Heart right ventricle (tissue), 16 donors: ENCODE measurements at regions not wholly inside any gene's neighbourhood (a gene's known extent, or its start where the extent isn't known, plus 50 kb on each side); places are given as distances from the start of the nearest gene placed in this dataset.

ENCODE experiments used
- ATAC-seq, 8 donors: fragments of 200-7000 bp; cut with Tn5 transposase; one replicate each; pipeline ENCODE4 v1.9.1; 2020; ENCODE audit warnings: mild to moderate bottlenecking in 8 of 8, moderate library complexity in 8 of 8, moderate number of reproducible peaks in 1 of 8
- DNase-seq, 2 donors: peaks; one replicate each; pipeline ENCODE4 v3.0.0-alpha.2; 2020
- H3K27ac ChIP-seq, 10 donors: fragments of 200-600 bp; sonication (generic) in 2 of 10; one replicate each; pipeline versions ENCODE4 v1.5.0 to v1.8.0; 2020 to 2022; ENCODE audit warnings: mild to moderate bottlenecking in 3 of 10
- H3K27me3 ChIP-seq, 7 donors: fragments of 200-600 bp; one replicate each; pipeline ENCODE4 v1.8.0; 2021 to 2022; ENCODE audit warnings: mild to moderate bottlenecking in 2 of 7
- H3K36me3 ChIP-seq, 9 donors: fragments of 200-600 bp; sonication (generic) in 1 of 9; one replicate each; pipeline versions ENCODE4 v1.5.0 to v1.8.0; 2020 to 2022; ENCODE audit warnings: mild to moderate bottlenecking in 2 of 9
- H3K4me1 ChIP-seq, 9 donors: fragments of 200-600 bp; sonication (generic) in 1 of 9; one replicate each; pipeline versions ENCODE4 v1.5.0 to v1.8.0; 2020 to 2022; ENCODE audit warnings: mild to moderate bottlenecking in 4 of 9
- H3K4me3 ChIP-seq, 10 donors: fragments of 200-600 bp; sonication (generic) in 2 of 10; one replicate each; pipeline versions ENCODE4 v1.5.0 to v1.8.0; 2020 to 2022; ENCODE audit warnings: mild to moderate bottlenecking in 7 of 10, moderate library complexity in 2 of 10
- H3K9me3 ChIP-seq, 11 donors: fragments of 200-600 bp in 10 of 11; sonication (generic) in 2 of 11; one replicate each; pipeline versions ENCODE4 v1.5.0 to v1.8.0; 2013 to 2022; ENCODE audit warnings: mild to moderate bottlenecking in 2 of 11, control low read depth in 1 of 11, moderate library complexity in 1 of 11
- WGBS, 2 donors: extraction: QIAGEN DNeasy Blood & Tissue Kit; methylation state at CpG; one replicate each; pipeline ENCODE4 v1.1.7; 2013; ENCODE audit warnings: inconsistent platforms in 1 of 2; 5-methylcytosine and 5-hydroxymethylcytosine counted together
- intact Hi-C, 10 donors: fragments of 100-400 bp; cut with DNase I; formaldehyde crosslinking; loops; one replicate each; pipeline versions ENCODE4 v1.11.1 to v1.14.2; 2022
- TF ChIP-seq, protein P1 (sequence below), 9 donors: fragments of 200-600 bp; sonication (generic) in 2 of 9; IDR thresholded peaks; one replicate each; pipeline versions ENCODE4 v1.5.0 to v1.8.0; 2021 to 2022; ENCODE audit warnings: antibody characterized with exemption in 9 of 9, mild to moderate bottlenecking in 5 of 9, moderate library complexity in 1 of 9
- donor health status: Arrhythmogenic right ventricular cardiomyopathy.
- donor health status: ischemic (EF 13 %, LVEDD 7.1; RV severe dilation, severe dysfunction).
- donor health status: healthy with polysubstance abuse.
- donor health status: DM: no; HTN: yes; CAD: no.
- donor health status: DM: no; HTN: no; CAD: no.
- donor health status: ischemic (EF 25% LVEDD 6.9; RV normal size, moderate dysfunction).
- donor health status: ischemic (EF 25% LVEDD 5.7; RV mildly dilated, moderate dysfunction).
- donor health status: healthy.
- donor health status: DM: yes; HTN: yes; CAD: no.
- donor health status: Ischemic cardiomyopathy.
- donor health status: ischemic (EF 35%, LVEDD 5.7; RV mildly dilated, moderate dysfunction).
- donor health status: nonischemic (EF 11% LVEDD 7.7; RV severe dilation, severe dysfunction).
- donor health status: DM: yes; HTN: yes; CAD: no.
- donor health status: PGD.
- donor health status: ischemic (EF 29% LVEDD 5.4; RV normal size, mild dysfunction).
- donor health status: nonischemic (EF 23%, LVEDD 6.1; RV moderate dilation, normal function).

DNA sequence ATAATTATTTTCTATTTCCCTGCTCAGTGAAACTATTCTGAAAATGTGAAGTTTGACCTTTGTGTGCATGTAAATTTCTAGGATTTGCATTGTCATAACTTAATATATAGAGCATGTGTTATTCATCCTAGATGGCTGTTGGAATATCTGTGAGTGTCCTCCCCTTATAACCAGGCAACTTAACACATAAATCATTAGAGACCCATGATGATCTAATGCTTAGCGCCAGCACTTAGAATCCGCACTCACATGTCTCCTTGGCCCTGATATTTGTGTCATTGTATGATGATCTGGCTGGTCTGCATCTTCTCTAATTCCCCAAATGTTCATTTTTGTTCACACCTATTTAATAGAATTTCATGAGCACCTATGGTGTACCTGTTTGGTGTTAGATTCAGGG is 1354.5 kb downstream of the XPNPEP1 start:
- intact Hi-C loops: no loop called here
- no peak for ATAC-seq
- H3K27ac ChIP-seq: no peak overlapping the region
- TF ChIP-seq, protein P1, sequence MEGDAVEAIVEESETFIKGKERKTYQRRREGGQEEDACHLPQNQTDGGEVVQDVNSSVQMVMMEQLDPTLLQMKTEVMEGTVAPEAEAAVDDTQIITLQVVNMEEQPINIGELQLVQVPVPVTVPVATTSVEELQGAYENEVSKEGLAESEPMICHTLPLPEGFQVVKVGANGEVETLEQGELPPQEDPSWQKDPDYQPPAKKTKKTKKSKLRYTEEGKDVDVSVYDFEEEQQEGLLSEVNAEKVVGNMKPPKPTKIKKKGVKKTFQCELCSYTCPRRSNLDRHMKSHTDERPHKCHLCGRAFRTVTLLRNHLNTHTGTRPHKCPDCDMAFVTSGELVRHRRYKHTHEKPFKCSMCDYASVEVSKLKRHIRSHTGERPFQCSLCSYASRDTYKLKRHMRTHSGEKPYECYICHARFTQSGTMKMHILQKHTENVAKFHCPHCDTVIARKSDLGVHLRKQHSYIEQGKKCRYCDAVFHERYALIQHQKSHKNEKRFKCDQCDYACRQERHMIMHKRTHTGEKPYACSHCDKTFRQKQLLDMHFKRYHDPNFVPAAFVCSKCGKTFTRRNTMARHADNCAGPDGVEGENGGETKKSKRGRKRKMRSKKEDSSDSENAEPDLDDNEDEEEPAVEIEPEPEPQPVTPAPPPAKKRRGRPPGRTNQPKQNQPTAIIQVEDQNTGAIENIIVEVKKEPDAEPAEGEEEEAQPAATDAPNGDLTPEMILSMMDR (IDR thresholded peaks at IDR 0.05): no peak
- DNase-seq: no peak
- no peaks in the 10 kb centered on the region for H3K4me1 ChIP-seq
- H3K9me3 ChIP-seq: no peaks in the 10 kb centered on the region
- H3K27me3 ChIP-seq: no peaks in the 10 kb centered on the region
- H3K4me3 ChIP-seq: no peak overlapping the region
- H3K36me3 ChIP-seq: no peaks in the 10 kb centered on the region
- 90 to 98% methylated on average over 2 of the region's 2 CpGs for WGBS, 2 donors

DNA sequence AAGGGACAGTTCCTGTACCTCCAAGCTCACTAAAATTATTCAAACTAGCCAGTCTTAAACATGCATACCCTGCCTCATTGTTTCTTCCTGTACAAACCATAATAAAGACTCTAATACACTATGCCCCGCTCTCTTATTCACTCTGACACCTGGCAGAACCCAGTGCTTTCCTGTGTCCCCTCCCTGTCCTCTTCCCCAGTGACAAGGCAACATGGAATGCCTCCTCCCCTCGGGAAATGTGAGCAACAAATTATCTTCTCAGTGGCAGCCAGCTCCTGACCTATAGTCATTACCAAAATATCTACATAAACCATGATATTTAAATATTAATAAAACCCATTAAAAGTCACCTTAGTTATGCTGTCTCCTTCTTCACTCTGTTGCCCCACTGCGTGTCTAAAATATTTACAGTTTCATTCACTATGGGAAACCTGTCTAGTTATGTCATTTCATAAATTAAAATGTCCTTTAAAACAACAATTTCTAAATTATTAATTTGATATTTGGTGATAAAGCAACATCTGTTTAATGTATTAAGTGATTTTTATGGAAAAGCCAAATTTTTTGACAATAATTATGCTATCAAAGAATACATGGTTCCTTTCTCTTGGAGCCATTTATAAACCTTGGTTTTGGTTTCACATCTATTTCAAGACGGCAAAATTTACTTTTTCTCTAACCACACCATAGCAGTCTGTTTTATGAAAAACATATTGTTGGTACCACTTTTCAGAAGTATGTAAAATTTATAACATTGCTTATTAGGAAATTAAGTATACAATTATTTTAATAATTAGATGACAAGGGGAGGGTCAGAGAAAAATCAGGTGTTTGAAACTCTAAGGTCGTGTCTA is 1355.2 kb downstream of the XPNPEP1 start:
- Histone ChIP-seq H3K27me3 (no peaks in the 10 kb centered on the region), H3K27ac (no peak overlapping the region), H3K4me1 (no peaks in the 10 kb centered on the region), H3K9me3 (no peaks in the 10 kb centered on the region), H3K4me3 (no peak overlapping the region), H3K36me3 (no peaks in the 10 kb centered on the region)
- TF ChIP-seq, protein P1 (IDR thresholded peaks at IDR 0.05): no peak
- intact Hi-C loops: no loop called here
- WGBS, 2 donors: 61 to 68% methylated on average over 5 of the region's 5 CpGs
- no peak for ATAC-seq
- DNase-seq: no peak

DNA sequence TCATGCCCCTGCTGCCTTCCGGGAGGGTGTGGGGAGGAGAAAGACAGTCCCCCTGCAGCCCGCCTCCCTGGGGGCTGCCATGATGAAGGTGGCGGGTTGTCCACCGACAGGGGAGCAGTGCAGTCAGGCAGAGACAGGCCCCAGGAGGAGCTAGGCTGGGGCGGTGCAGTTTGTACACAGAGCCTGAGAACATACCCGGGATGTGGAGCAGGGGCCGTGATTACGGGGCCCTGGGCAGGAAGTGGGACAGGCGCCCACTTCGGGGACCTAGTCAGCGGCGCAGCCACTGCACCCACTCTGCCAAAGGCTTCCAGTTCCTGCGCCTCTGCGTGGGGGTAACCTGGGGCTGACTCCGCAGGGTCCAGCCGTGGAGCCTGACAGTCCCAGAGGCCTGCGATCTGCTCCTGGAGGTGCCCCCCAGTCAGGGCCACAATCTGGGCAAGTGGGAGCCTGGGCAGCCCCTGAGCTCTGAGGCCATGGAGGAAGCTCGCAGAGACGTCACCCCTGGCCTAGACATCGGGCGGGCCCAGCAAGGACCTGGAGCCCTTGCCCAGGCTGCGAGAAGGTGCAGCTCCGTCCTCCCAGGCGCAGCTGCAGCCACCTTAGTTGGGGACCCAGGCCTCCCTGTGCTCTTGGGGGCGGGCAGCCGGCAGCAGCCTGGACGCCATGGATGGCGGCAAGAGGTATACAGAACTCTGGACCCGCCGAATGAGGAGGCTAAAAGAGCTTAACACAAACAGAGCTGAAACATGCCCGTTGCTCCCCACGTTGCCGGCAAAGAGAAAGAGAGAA is 1356.8 kb downstream of the XPNPEP1 start:
- no peak for ATAC-seq

DNA sequence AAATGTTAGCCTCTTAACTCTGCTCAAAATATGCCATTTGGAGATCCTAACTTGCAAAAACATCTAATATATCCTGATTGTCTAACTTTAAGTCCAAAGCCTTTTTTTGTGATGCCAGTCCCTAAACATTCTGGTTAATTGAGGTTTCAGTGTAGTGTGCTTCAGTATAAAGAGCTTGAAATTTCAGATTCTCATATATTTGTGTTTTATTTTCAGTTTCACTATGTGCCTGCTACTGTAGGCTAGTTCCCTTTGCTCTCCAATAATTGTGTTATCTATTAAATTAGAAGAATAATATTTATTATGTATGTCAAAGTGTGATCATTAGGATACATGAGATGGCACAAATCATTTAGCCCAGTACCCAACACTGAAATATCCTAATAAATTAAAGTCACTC is 1361.2 kb downstream of the XPNPEP1 start:
- intact Hi-C loops: no loop called here
- Histone ChIP-seq H3K4me1 (no peaks in the 10 kb centered on the region), H3K27ac (no peak overlapping the region), H3K36me3 (no peaks in the 10 kb centered on the region), H3K27me3 (no peaks in the 10 kb centered on the region), H3K4me3 (no peak overlapping the region), H3K9me3 (no peaks in the 10 kb centered on the region)
- TF ChIP-seq, protein P1 (IDR thresholded peaks at IDR 0.05): no peak
- DNase-seq (no peak), ATAC-seq (no peak)

More for the DNA sequence above, 1356.8 kb downstream of the XPNPEP1 start:
- Histone ChIP-seq H3K27ac (no peak overlapping the region), H3K9me3 (no peaks in the 10 kb centered on the region), H3K27me3 (no peaks in the 10 kb centered on the region), H3K4me3 (no peak overlapping the region), H3K36me3 (no peaks in the 10 kb centered on the region), H3K4me1 (no peaks in the 10 kb centered on the region)
- DNase-seq: no peak
- TF ChIP-seq, protein P1 (IDR thresholded peaks at IDR 0.05): no peak
- intact Hi-C loops: no loop called here
- WGBS, 2 donors: 92 to 95% methylated on average over 33 of the region's 33 CpGs
